Pancreas (tissue), 10 donors: ENCODE measurements at regions not wholly inside any gene's neighbourhood (a gene's known extent, or its start where the extent isn't known, plus 50 kb on each side); places are given as distances from the start of the nearest gene placed in this dataset.

Experiments used
- ATAC-seq, 4 donors: fragments of 200-7000 bp; cut with Tn5 transposase; one replicate each; pipeline versions ENCODE4 v1.8.0 to v1.9.1; 2020; ENCODE audit warnings: mild to moderate bottlenecking in 4 of 4, moderate library complexity in 4 of 4
- DNase-seq, 6 donors: peaks; one replicate each; pipeline ENCODE4 v3.0.0-alpha.2; 2020
- FAIRE-seq: peaks from 2 replicates; lab custom pipeline; 2012; peaks lifted over from hg19 to GRCh38; lab: Jason Lieb, UNC
- H3K27ac ChIP-seq, 4 donors: fragments of 200-600 bp; sonication (generic); 1 replicate in 3 of 4; 2 replicates in 1 of 4; pipeline versions ENCODE4 v1.5.0 to v1.8.0; 2020
- H3K27me3 ChIP-seq, 4 donors: fragments of 200-600 bp; one replicate each; pipeline ENCODE4 v1.8.0; 2021
- H3K36me3 ChIP-seq, 3 donors: fragments of 200-600 bp; sonication (generic) in 1 of 3; one replicate each; pipeline versions ENCODE4 v1.5.0 to v1.8.0; 2020 to 2021
- H3K4me1 ChIP-seq, 3 donors: fragments of 200-600 bp; one replicate each; pipeline ENCODE4 v1.8.0; 2021
- H3K4me3 ChIP-seq, 4 donors: fragments of 200-600 bp; sonication (generic) in 2 of 4; one replicate each; pipeline versions ENCODE4 v1.5.0 to v1.8.0; 2020 to 2021
- H3K9me3 ChIP-seq, 4 donors: fragments of 200-600 bp; one replicate each; pipeline ENCODE4 v1.8.0; 2021
- WGBS, 2 donors: extraction: QIAGEN DNeasy Blood & Tissue Kit; methylation state at CpG; one replicate each; pipeline ENCODE4 v1.1.7; 2013; 5-methylcytosine and 5-hydroxymethylcytosine counted together
- intact Hi-C, 3 donors: fragments of 100-400 bp; cut with DNase I; formaldehyde crosslinking; loops; one replicate each; pipeline versions ENCODE4 v1.11.1 to v1.14.2; 2022
- TF ChIP-seq, protein P1 (sequence below), 4 donors: fragments of 200-600 bp; sonication (generic) in 3 of 4; IDR thresholded peaks; one replicate each; pipeline versions ENCODE4 v1.5.0 to v1.8.0; 2021; ENCODE audit warnings: antibody characterized with exemption in 4 of 4
- donor health status: healthy with polysubstance abuse.
- donor health status: DM: no; HTN: no; CAD: no; lungs with moderate emphysema.
- donor health status: DM: no; HTN: no; CAD: no.
- donor health status: control.
- donor health status: control.
- donor health status: Bipolar disorder and iron deficiency.
- donor health status: DM: yes; HTN: yes; CAD: no.
- donor health status: DM: no; HTN: no; CAD: no.
- donor health status: DM: no; HTN: no; CAD: no.
- donor health status: DM: yes; HTN: yes; CAD: no.

DNA sequence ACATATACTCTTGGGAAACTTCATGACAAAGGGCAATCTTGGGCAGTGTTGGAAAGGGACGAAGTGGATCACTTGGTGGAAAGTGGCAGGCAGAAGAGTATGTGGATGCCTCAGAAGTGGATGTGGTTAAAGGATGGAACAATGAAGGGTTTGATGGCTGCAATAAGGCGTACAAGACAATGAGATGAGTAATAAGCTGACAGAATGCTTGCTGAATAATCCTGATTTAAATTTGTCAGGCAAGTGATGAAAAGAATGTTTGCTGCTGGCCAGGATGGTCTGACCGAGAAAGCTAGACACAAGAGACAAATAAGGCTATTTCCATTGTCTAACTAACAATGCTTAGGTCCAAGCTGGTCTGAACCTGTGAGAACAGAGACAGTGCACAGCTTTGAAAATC is 61.6 kb upstream of the CEP85L start:
- intact Hi-C loops = no loop called here
- peaks cover 9 to 17% (median 13%) of the 10 kb centered on the region in 3 donors for H3K4me1 ChIP-seq
- no peak overlapping the region for H3K4me3 ChIP-seq
- no peaks in the 10 kb centered on the region for H3K36me3 ChIP-seq
- FAIRE-seq (no peak), ATAC-seq (no peak), DNase-seq (no peak)
- no peak overlapping the region for H3K27ac ChIP-seq
- TF ChIP-seq, protein P1, sequence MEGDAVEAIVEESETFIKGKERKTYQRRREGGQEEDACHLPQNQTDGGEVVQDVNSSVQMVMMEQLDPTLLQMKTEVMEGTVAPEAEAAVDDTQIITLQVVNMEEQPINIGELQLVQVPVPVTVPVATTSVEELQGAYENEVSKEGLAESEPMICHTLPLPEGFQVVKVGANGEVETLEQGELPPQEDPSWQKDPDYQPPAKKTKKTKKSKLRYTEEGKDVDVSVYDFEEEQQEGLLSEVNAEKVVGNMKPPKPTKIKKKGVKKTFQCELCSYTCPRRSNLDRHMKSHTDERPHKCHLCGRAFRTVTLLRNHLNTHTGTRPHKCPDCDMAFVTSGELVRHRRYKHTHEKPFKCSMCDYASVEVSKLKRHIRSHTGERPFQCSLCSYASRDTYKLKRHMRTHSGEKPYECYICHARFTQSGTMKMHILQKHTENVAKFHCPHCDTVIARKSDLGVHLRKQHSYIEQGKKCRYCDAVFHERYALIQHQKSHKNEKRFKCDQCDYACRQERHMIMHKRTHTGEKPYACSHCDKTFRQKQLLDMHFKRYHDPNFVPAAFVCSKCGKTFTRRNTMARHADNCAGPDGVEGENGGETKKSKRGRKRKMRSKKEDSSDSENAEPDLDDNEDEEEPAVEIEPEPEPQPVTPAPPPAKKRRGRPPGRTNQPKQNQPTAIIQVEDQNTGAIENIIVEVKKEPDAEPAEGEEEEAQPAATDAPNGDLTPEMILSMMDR (IDR thresholded peaks at IDR 0.05) = no peak
- no peaks in the 10 kb centered on the region for H3K9me3 ChIP-seq
- H3K27me3 ChIP-seq = no peaks in the 10 kb centered on the region
- 88 to 92% methylated on average over 3 of the region's 3 CpGs for WGBS, 2 donors

DNA sequence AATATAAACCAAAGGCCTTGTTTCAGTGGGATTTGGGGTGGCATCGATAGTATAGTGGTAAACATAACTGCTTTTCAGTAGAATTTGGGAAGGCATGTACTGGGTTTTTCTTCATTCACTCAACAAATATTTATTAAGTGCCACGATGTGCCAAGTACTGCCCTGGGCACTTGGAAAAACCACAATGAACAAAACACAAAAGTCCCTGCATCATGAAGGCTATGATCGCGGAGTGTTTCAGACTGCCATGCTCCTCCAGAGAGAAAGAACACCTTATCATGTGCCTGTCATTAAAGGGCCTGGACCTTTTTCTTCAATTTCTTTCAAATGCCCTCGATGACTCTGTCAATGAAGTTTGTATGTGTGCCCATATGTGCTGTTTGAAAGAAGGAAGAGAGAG is 59.2 kb upstream of the CEP85L start:
- no peaks in the 10 kb centered on the region for H3K27me3 ChIP-seq
- ATAC-seq (no peak), FAIRE-seq (no peak), DNase-seq (no peak)
- TF ChIP-seq, protein P1 (IDR thresholded peaks at IDR 0.05) = no peak
- H3K36me3 ChIP-seq = no peaks in the 10 kb centered on the region
- H3K9me3 ChIP-seq = no peaks in the 10 kb centered on the region
- intact Hi-C loops = no loop called here
- 46 to 49% methylated on average over 5 of the region's 5 CpGs for WGBS, 2 donors
- no peak overlapping the region for H3K4me3 ChIP-seq
- H3K4me1 ChIP-seq = peaks cover 9 to 17% (median 13%) of the 10 kb centered on the region in 3 donors
- H3K27ac ChIP-seq = no peak overlapping the region

DNA sequence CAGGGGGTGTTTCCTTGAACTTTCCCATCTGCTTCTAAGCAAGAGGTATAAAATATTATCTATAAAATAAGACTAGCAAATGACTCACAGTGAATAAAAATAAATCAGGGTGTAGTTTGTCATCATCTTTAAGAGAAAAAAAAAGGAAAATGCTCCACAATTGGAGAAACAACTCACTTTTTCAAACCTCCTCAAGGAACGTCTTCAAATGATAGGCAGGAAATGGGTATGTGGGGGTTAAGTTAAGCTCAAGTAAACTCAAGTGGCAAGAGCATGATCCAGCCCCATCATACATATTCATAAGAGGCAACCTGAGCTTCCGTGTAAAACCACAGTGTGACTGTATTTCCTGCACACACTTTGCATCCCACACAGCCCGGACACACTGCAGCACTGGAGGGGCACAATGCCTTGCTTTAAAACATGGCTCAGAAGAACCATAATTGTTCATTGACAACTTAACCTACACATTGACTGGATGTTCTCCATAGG is 58.5 kb upstream of the CEP85L start:
- 20 to 25% methylated on average over 3 of the region's 3 CpGs for WGBS, 2 donors
- FAIRE-seq (no peak), DNase-seq (no peak), ATAC-seq (peak; percentile 36 to 70 (median 59))
- Histone ChIP-seq H3K9me3 (no peaks in the 10 kb centered on the region), H3K4me3 (peak overlapping the region in 1 of 4 donors; percentile 45), H3K4me1 (peaks cover 9 to 17% (median 13%) of the 10 kb centered on the region in 3 donors), H3K27me3 (no peaks in the 10 kb centered on the region), H3K36me3 (no peaks in the 10 kb centered on the region), H3K27ac (peak overlapping the region in 2 of 4 donors; percentile 65 to 84)
- TF ChIP-seq, protein P1 (IDR thresholded peaks at IDR 0.05) = no peak
- intact Hi-C loops = no loop called here

DNA sequence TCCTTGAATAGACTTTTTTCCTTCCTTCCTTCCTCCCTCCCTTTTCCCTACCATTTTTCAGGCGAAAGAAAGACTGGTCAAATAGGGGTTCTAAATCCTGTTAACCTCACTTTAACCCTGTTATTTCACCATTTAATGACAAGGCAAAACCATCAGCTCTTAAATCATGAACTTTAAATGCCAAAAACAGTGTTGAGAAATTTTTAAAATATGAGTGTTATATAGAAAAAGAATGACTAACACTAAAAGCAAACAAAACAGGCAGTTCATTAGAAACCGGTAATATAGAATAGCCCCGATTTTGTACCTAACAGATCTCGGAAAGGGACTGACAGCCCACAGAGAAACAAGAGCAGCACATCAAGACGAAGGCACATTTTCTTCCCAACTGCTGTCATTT is 57.4 kb upstream of the CEP85L start:
- DNase-seq = no peak
- no peaks in the 10 kb centered on the region for H3K36me3 ChIP-seq
- intact Hi-C loops = no loop called here
- peak in 2 of 4 donors; percentile 11 to 32 for ATAC-seq
- H3K4me3 ChIP-seq = peak overlapping the region in 2 of 4 donors; percentile 24 to 45
- H3K9me3 ChIP-seq = no peaks in the 10 kb centered on the region
- 11 to 17% methylated on average over 5 of the region's 5 CpGs for WGBS, 2 donors
- H3K27ac ChIP-seq = peak overlapping the region; percentile 42 to 84 (median 60)
- no peaks in the 10 kb centered on the region for H3K27me3 ChIP-seq
- H3K4me1 ChIP-seq = peaks cover 9 to 17% (median 13%) of the 10 kb centered on the region in 3 donors
- no peak for FAIRE-seq
- TF ChIP-seq, protein P1 (IDR thresholded peaks at IDR 0.05) = no peak

DNA sequence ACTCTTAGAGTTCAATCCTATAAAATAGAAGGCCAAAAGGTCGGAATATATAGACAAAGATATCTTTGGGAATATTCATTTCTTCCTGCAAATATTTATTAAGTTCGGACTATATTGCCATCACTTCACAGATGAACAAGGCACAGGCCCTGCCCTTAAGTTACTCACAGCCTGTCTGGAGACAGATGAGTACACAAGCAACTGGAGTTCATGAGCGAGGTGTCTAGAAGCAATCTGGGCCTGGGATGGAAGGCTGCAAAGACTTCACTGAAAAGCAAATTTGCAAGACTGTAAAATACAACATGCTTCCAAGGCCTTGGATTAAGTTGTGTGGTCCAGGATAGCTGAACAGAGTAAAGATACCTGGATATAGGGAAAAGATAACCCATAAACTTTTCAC is 56.7 kb upstream of the CEP85L start:
- H3K27me3 ChIP-seq = no peaks in the 10 kb centered on the region
- no peak for FAIRE-seq
- H3K4me1 ChIP-seq = peaks cover 9 to 17% (median 13%) of the 10 kb centered on the region in 3 donors
- no peak for DNase-seq
- intact Hi-C loops = no loop called here
- TF ChIP-seq, protein P1 (IDR thresholded peaks at IDR 0.05) = no peak
- H3K36me3 ChIP-seq = no peaks in the 10 kb centered on the region
- H3K9me3 ChIP-seq = no peaks in the 10 kb centered on the region
- WGBS, 2 donors = 94 to 98% methylated on average over 3 of the region's 3 CpGs
- no peak overlapping the region for H3K27ac ChIP-seq
- no peak for ATAC-seq
- no peak overlapping the region for H3K4me3 ChIP-seq
